Stimulated activated naive CD8-positive, alpha-beta T cell treated with anti-CD3 and anti-CD28 coated beads, Interleukin-15, Interleukin-2, amounts not matched to agents 100 U/mL and 50 U/mL, for 24 hours (primary cell): ENCODE measurements at regions not wholly inside any gene's neighbourhood (a gene's known extent, or its start where the extent isn't known, plus 50 kb on each side); places are given as distances from the start of the nearest gene placed in this dataset.

ENCODE experiments used
- ATAC-seq: fragments of 150-1000 bp; cut with Tn5 transposase; one replicate; pipeline ENCODE4 v1.10.0; 2021
- DNase-seq: peaks from one replicate; pipeline ENCODE4 v3.0.0; 2021

- no peak for DNase-seq
- ATAC-seq: no peak
Measured at GRCh38 chr20:60274717-60275116, 316.5 kb downstream of the CDH26 start.

GRCh38 chr20:60281295-60281694, 323.1 kb downstream of the CDH26 start:
- DNase-seq (no peak), ATAC-seq (no peak)

- ATAC-seq (no peak), DNase-seq (no peak)
Measured at GRCh38 chr20:60283281-60283680, 325.1 kb downstream of the CDH26 start.

GRCh38 chr20:60286764-60287163, 328.5 kb downstream of the CDH26 start:
- DNase-seq (no peak), ATAC-seq (no peak)

GRCh38 chr20:60288945-60289344, 330.7 kb downstream of the CDH26 start:
- no peak for DNase-seq
- ATAC-seq: no peak

- DNase-seq (no peak), ATAC-seq (no peak)
Measured at GRCh38 chr20:60292001-60292520, 333.8 kb downstream of the CDH26 start.

GRCh38 chr20:60294632-60295031, 336.4 kb downstream of the CDH26 start:
- ATAC-seq: no peak
- no peak for DNase-seq

- DNase-seq: no peak
- ATAC-seq: no peak
Measured at GRCh38 chr20:60295214-60295613, 337.0 kb downstream of the CDH26 start.

- no peak for DNase-seq
- no peak for ATAC-seq
Measured at GRCh38 chr20:60297649-60298048, 339.4 kb downstream of the CDH26 start.

- ATAC-seq (no peak), DNase-seq (no peak)
Measured at GRCh38 chr20:60298647-60299046, 340.4 kb downstream of the CDH26 start.

GRCh38 chr20:60299951-60300350, 341.7 kb downstream of the CDH26 start:
- ATAC-seq (no peak), DNase-seq (no peak)

GRCh38 chr20:60300374-60300773, 342.2 kb downstream of the CDH26 start:
- DNase-seq (no peak), ATAC-seq (no peak)

GRCh38 chr20:60302875-60303274, 344.7 kb downstream of the CDH26 start:
- DNase-seq (no peak), ATAC-seq (no peak)

- no peak for DNase-seq
- no peak for ATAC-seq
Measured at GRCh38 chr20:60304026-60304590, 345.9 kb downstream of the CDH26 start.

- DNase-seq: no peak
- no peak for ATAC-seq
Measured at GRCh38 chr20:60304931-60305330, 346.7 kb downstream of the CDH26 start.

GRCh38 chr20:60306105-60306504, 347.9 kb downstream of the CDH26 start:
- DNase-seq: no peak

GRCh38 chr20:60306551-60306950, 348.3 kb downstream of the CDH26 start:
- DNase-seq (no peak), ATAC-seq (no peak)

More at GRCh38 chr20:60306105-60306504, 347.9 kb downstream of the CDH26 start:
- no peak for ATAC-seq

- no peak for ATAC-seq
- no peak for DNase-seq
Measured at GRCh38 chr20:60310560-60311349, 352.5 kb downstream of the CDH26 start.

- DNase-seq: no peak
- no peak for ATAC-seq
Measured at GRCh38 chr20:60313191-60313590, 355.0 kb downstream of the CDH26 start.

- no peak for DNase-seq
- no peak for ATAC-seq
Measured at GRCh38 chr20:60313614-60314013, 355.4 kb downstream of the CDH26 start.

GRCh38 chr20:60314727-60315126, 356.5 kb downstream of the CDH26 start:
- DNase-seq (no peak), ATAC-seq (no peak)

GRCh38 chr20:60316476-60317158, 358.4 kb downstream of the CDH26 start:
- DNase-seq: no peak
- ATAC-seq: no peak

- DNase-seq: no peak
- ATAC-seq: no peak
Measured at GRCh38 chr20:60317401-60317800, 359.2 kb downstream of the CDH26 start.
